HCT116 (cell line): ENCODE measurements at regions not wholly inside any gene's neighbourhood (a gene's known extent, or its start where the extent isn't known, plus 50 kb on each side); places are given as distances from the start of the nearest gene placed in this dataset.

Experiments
- EGR1 ChIP-seq: IDR thresholded peaks from 2 replicates; pipeline ENCODE4 v1.6.1; 2012; ENCODE audit warnings: low read depth
- EZH2 ChIP-seq: fragments of 200-600 bp; sonication (generic); IDR thresholded peaks from 2 replicates; pipeline ENCODE4 v1.6.1; 2017; ENCODE audit warnings: antibody characterized with exemption, mixed run types
- EZH2phosphoT487 ChIP-seq: fragments of 200-600 bp; IDR thresholded peaks from 2 replicates; pipeline ENCODE4 v1.6.1; 2018; ENCODE audit warnings: antibody characterized with exemption, borderline replicate concordance
- POLR2A ChIP-seq: IDR thresholded peaks from 2 replicates; pipeline ENCODE4 v1.7.0; 2011; ENCODE audit warnings: borderline replicate concordance; ENCODE audit not compliant: insufficient read depth, insufficient read length; ENCODE audit errors: extremely low read depth
- POLR2AphosphoS5 ChIP-seq: IDR thresholded peaks from 2 replicates; pipeline ENCODE4 v1.6.1; 2011; ENCODE audit warnings: mild to moderate bottlenecking, low read depth, low read length, moderate library complexity
- SIN3A ChIP-seq: IDR thresholded peaks from 2 replicates; pipeline ENCODE4 v1.6.1; 2012; ENCODE audit warnings: low read depth
- TCF7L2 ChIP-seq: IDR thresholded peaks from 2 replicates; pipeline ENCODE4 v1.7.0; 2011; ENCODE audit warnings: borderline replicate concordance, inconsistent platforms; ENCODE audit not compliant: insufficient read depth, insufficient read length; ENCODE audit errors: extremely low read depth
- ZNF274 ChIP-seq: fragments of 200-500 bp; sonication (Bioruptor generic); IDR thresholded peaks from 2 replicates; pipeline ENCODE4 v1.6.1; 2014; ENCODE audit warnings: mild to moderate bottlenecking, low read depth, low read length, inconsistent platforms
- TF ChIP-seq, protein P1 (sequence below), 3 experiments: fragments of 200-600 bp in 1 of 3; sonication (generic) in 1 of 3; IDR thresholded peaks in 2 of 3; conservative IDR thresholded peaks in 1 of 3; 2 replicates each; pipeline ENCODE4 v1.5.1; 2012 to 2017; ENCODE audit warnings: low read depth in 2 of 3, low read length in 2 of 3, antibody characterized with exemption in 1 of 3, borderline replicate concordance in 1 of 3, control low read depth in 1 of 3, mild to moderate bottlenecking in 1 of 3, mixed read lengths in 1 of 3, mixed run types in 1 of 3, moderate library complexity in 1 of 3; ENCODE audit not compliant: insufficient read depth in 1 of 3
- TF ChIP-seq, protein P2 (sequence below): IDR thresholded peaks from 2 replicates; pipeline ENCODE4 v1.6.1; 2011; ENCODE audit warnings: mild to moderate bottlenecking, low read length, moderate library complexity; ENCODE audit not compliant: insufficient replicate concordance; ENCODE audit errors: extremely low read depth
- TF ChIP-seq, protein P3 (sequence below): IDR thresholded peaks from 2 replicates; pipeline ENCODE4 v1.6.1; 2012; ENCODE audit warnings: low read depth
- TF ChIP-seq, protein P4 (sequence below): IDR thresholded peaks from 2 replicates; pipeline ENCODE4 v1.6.1; 2012
- TF ChIP-seq, protein P5 (sequence below): IDR thresholded peaks from 2 replicates; pipeline ENCODE4 v1.6.1; 2012

DNA sequence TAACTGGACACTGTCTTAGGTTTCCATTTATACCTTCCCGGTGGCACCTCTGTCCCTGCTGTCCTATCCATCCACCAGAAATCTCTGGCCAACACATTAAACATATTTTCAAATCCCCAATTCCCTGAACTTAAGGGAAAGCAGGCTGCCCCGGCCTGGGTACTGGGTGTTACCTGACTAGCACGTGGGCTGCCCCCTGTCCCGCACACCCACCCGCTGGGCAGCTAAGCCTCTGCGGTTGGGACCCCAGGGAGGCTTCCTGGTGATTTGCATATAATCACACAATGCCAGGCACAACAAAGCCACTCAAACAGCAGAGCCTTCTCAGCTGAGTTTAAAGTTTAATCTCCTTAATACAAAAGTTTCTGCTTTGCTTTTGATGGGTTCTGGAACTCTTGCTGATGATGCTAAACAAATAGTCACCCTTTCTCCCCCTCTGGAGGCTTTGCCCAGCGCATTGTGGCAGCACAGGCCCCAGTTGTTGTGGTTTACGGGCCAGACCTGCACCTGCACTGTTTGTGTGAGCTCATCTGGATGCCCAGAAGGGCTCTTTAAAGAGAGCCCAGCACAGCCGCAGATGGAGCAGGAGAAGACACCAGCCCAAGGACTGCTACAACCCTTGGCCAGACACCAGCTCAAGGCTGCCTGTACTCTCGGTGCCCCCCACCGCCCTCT lies 59.9 kb upstream of the POU2AF1 start:
- TF ChIP-seq, protein P1, sequence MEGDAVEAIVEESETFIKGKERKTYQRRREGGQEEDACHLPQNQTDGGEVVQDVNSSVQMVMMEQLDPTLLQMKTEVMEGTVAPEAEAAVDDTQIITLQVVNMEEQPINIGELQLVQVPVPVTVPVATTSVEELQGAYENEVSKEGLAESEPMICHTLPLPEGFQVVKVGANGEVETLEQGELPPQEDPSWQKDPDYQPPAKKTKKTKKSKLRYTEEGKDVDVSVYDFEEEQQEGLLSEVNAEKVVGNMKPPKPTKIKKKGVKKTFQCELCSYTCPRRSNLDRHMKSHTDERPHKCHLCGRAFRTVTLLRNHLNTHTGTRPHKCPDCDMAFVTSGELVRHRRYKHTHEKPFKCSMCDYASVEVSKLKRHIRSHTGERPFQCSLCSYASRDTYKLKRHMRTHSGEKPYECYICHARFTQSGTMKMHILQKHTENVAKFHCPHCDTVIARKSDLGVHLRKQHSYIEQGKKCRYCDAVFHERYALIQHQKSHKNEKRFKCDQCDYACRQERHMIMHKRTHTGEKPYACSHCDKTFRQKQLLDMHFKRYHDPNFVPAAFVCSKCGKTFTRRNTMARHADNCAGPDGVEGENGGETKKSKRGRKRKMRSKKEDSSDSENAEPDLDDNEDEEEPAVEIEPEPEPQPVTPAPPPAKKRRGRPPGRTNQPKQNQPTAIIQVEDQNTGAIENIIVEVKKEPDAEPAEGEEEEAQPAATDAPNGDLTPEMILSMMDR (IDR thresholded peaks at IDR 0.05 in 2 of 3, conservative IDR thresholded peaks at IDR 0.05 in 1 of 3; ENCODE audit: borderline replicate concordance in 1 of 3, insufficient read depth in 1 of 3, low read depth in 2 of 3, low read length in 2 of 3), result no peak
- no peak for TF ChIP-seq EZH2phosphoT487
- no peak for TF ChIP-seq ZNF274
- TF ChIP-seq, protein P2, sequence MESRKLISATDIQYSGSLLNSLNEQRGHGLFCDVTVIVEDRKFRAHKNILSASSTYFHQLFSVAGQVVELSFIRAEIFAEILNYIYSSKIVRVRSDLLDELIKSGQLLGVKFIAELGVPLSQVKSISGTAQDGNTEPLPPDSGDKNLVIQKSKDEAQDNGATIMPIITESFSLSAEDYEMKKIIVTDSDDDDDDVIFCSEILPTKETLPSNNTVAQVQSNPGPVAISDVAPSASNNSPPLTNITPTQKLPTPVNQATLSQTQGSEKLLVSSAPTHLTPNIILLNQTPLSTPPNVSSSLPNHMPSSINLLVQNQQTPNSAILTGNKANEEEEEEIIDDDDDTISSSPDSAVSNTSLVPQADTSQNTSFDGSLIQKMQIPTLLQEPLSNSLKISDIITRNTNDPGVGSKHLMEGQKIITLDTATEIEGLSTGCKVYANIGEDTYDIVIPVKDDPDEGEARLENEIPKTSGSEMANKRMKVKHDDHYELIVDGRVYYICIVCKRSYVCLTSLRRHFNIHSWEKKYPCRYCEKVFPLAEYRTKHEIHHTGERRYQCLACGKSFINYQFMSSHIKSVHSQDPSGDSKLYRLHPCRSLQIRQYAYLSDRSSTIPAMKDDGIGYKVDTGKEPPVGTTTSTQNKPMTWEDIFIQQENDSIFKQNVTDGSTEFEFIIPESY, result no peak
- TF ChIP-seq POLR2A, result no peak
- TF ChIP-seq SIN3A, result no peak
- no peak for TF ChIP-seq EZH2
- TF ChIP-seq, protein P3, sequence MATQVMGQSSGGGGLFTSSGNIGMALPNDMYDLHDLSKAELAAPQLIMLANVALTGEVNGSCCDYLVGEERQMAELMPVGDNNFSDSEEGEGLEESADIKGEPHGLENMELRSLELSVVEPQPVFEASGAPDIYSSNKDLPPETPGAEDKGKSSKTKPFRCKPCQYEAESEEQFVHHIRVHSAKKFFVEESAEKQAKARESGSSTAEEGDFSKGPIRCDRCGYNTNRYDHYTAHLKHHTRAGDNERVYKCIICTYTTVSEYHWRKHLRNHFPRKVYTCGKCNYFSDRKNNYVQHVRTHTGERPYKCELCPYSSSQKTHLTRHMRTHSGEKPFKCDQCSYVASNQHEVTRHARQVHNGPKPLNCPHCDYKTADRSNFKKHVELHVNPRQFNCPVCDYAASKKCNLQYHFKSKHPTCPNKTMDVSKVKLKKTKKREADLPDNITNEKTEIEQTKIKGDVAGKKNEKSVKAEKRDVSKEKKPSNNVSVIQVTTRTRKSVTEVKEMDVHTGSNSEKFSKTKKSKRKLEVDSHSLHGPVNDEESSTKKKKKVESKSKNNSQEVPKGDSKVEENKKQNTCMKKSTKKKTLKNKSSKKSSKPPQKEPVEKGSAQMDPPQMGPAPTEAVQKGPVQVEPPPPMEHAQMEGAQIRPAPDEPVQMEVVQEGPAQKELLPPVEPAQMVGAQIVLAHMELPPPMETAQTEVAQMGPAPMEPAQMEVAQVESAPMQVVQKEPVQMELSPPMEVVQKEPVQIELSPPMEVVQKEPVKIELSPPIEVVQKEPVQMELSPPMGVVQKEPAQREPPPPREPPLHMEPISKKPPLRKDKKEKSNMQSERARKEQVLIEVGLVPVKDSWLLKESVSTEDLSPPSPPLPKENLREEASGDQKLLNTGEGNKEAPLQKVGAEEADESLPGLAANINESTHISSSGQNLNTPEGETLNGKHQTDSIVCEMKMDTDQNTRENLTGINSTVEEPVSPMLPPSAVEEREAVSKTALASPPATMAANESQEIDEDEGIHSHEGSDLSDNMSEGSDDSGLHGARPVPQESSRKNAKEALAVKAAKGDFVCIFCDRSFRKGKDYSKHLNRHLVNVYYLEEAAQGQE, result no peak
- TF ChIP-seq TCF7L2, result no peak
- TF ChIP-seq, protein P4, sequence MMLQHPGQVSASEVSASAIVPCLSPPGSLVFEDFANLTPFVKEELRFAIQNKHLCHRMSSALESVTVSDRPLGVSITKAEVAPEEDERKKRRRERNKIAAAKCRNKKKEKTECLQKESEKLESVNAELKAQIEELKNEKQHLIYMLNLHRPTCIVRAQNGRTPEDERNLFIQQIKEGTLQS, result no peak
- TF ChIP-seq, protein P5, sequence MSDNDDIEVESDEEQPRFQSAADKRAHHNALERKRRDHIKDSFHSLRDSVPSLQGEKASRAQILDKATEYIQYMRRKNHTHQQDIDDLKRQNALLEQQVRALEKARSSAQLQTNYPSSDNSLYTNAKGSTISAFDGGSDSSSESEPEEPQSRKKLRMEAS, result no peak
- TF ChIP-seq POLR2AphosphoS5, result no peak
- no peak for TF ChIP-seq EGR1
